H7 (cell line): ENCODE measurements at regions not wholly inside any gene's neighbourhood (a gene's known extent, or its start where the extent isn't known, plus 50 kb on each side); places are given as distances from the start of the nearest gene placed in this dataset.

Experiments
- DNase-seq: peaks from one replicate; pipeline ENCODE4 v3.0.0; 2012
- H3K27me3 ChIP-seq: 2 replicates; pipeline ENCODE4 v1.6.0; 2011; ENCODE audit warnings: mild to moderate bottlenecking, low read length; ENCODE audit not compliant: control insufficient read depth, insufficient read depth
- H3K36me3 ChIP-seq: replicated peaks from 2 replicates; pipeline ENCODE4 v1.5.1; 2011; ENCODE audit warnings: low read length; ENCODE audit not compliant: control insufficient read depth, insufficient read depth
- H3K4me3 ChIP-seq: 2 replicates; pipeline ENCODE4 v1.5.1; 2011; ENCODE audit warnings: low read depth, mild to moderate bottlenecking, control low read depth, low read length, moderate library complexity; ENCODE audit not compliant: insufficient read depth

- no peaks in the 10 kb centered on the region for H3K27me3 ChIP-seq
- no peak overlapping the region for H3K4me3 ChIP-seq
- no peak for DNase-seq
- no peaks in the 10 kb centered on the region for H3K36me3 ChIP-seq
Measured at GRCh38 chr16:64481497-64481896, 640.4 kb downstream of the CDH11 start.

- H3K27me3 ChIP-seq, result no peaks in the 10 kb centered on the region
- DNase-seq, result no peak
- H3K36me3 ChIP-seq, result no peaks in the 10 kb centered on the region
- H3K4me3 ChIP-seq, result no peak overlapping the region
Measured at GRCh38 chr16:64478252-64478906, 643.5 kb downstream of the CDH11 start.

GRCh38 chr16:64475627-64476351, 646.1 kb downstream of the CDH11 start:
- H3K27me3 ChIP-seq, result no peaks in the 10 kb centered on the region
- no peak for DNase-seq
- no peaks in the 10 kb centered on the region for H3K36me3 ChIP-seq
- H3K4me3 ChIP-seq, result no peak overlapping the region

GRCh38 chr16:64470916-64471315, 650.9 kb downstream of the CDH11 start:
- H3K4me3 ChIP-seq, result no peak overlapping the region
- no peaks in the 10 kb centered on the region for H3K36me3 ChIP-seq
- DNase-seq, result no peak
- H3K27me3 ChIP-seq, result no peaks in the 10 kb centered on the region

GRCh38 chr16:64469906-64470702, 651.8 kb downstream of the CDH11 start:
- DNase-seq, result no peak
- Histone ChIP-seq H3K4me3 (no peak overlapping the region), H3K36me3 (no peaks in the 10 kb centered on the region), H3K27me3 (no peaks in the 10 kb centered on the region)

- no peaks in the 10 kb centered on the region for H3K27me3 ChIP-seq
- H3K4me3 ChIP-seq, result no peak overlapping the region
- DNase-seq, result no peak
- H3K36me3 ChIP-seq, result no peaks in the 10 kb centered on the region
Measured at GRCh38 chr16:64469351-64469750, 652.5 kb downstream of the CDH11 start.

GRCh38 chr16:64468515-64469090, 653.3 kb downstream of the CDH11 start:
- no peak overlapping the region for H3K4me3 ChIP-seq
- no peaks in the 10 kb centered on the region for H3K27me3 ChIP-seq
- no peaks in the 10 kb centered on the region for H3K36me3 ChIP-seq
- no peak for DNase-seq

- H3K36me3 ChIP-seq, result no peaks in the 10 kb centered on the region
- no peaks in the 10 kb centered on the region for H3K27me3 ChIP-seq
- no peak for DNase-seq
- no peak overlapping the region for H3K4me3 ChIP-seq
Measured at GRCh38 chr16:64459821-64460220, 662.0 kb downstream of the CDH11 start.

GRCh38 chr16:64459402-64459801, 662.5 kb downstream of the CDH11 start:
- Histone ChIP-seq H3K4me3 (no peak overlapping the region), H3K27me3 (no peaks in the 10 kb centered on the region), H3K36me3 (no peaks in the 10 kb centered on the region)
- DNase-seq, result no peak

GRCh38 chr16:64455275-64455674, 666.6 kb downstream of the CDH11 start:
- Histone ChIP-seq H3K4me3 (no peak overlapping the region), H3K36me3 (no peaks in the 10 kb centered on the region), H3K27me3 (no peaks in the 10 kb centered on the region)
- no peak for DNase-seq

GRCh38 chr16:64453646-64454045, 668.2 kb downstream of the CDH11 start:
- H3K27me3 ChIP-seq, result no peaks in the 10 kb centered on the region
- H3K4me3 ChIP-seq, result no peak overlapping the region
- H3K36me3 ChIP-seq, result no peaks in the 10 kb centered on the region
- no peak for DNase-seq

GRCh38 chr16:64452446-64452845, 669.4 kb downstream of the CDH11 start:
- no peaks in the 10 kb centered on the region for H3K27me3 ChIP-seq
- no peaks in the 10 kb centered on the region for H3K36me3 ChIP-seq
- DNase-seq, result no peak
- H3K4me3 ChIP-seq, result no peak overlapping the region

- DNase-seq, result no peak
- Histone ChIP-seq H3K36me3 (no peaks in the 10 kb centered on the region), H3K27me3 (no peaks in the 10 kb centered on the region), H3K4me3 (no peak overlapping the region)
Measured at GRCh38 chr16:64450177-64450576, 671.7 kb downstream of the CDH11 start.

- H3K27me3 ChIP-seq, result no peaks in the 10 kb centered on the region
- H3K4me3 ChIP-seq, result no peak overlapping the region
- DNase-seq, result no peak
Measured at GRCh38 chr16:64449506-64449905, 672.4 kb downstream of the CDH11 start.

GRCh38 chr16:64445649-64446048, 676.2 kb downstream of the CDH11 start:
- DNase-seq, result no peak

More at GRCh38 chr16:64449506-64449905, 672.4 kb downstream of the CDH11 start:
- no peaks in the 10 kb centered on the region for H3K36me3 ChIP-seq

More at GRCh38 chr16:64445649-64446048, 676.2 kb downstream of the CDH11 start:
- no peaks in the 10 kb centered on the region for H3K36me3 ChIP-seq
- no peak overlapping the region for H3K4me3 ChIP-seq
- H3K27me3 ChIP-seq, result no peaks in the 10 kb centered on the region
